GM12892 (cell line): ENCODE measurements at regions not wholly inside any gene's neighbourhood (a gene's known extent, or its start where the extent isn't known, plus 50 kb on each side); places are given as distances from the start of the nearest gene placed in this dataset.

ENCODE experiments used
- DNase-seq: peaks from one replicate; pipeline ENCODE4 v3.0.0; 2011; ENCODE audit not compliant: insufficient read length
- FAIRE-seq: peaks from 2 replicates; lab custom pipeline; 2011; peaks lifted over from hg19 to GRCh38; lab: Jason Lieb, UNC
- POLR2A ChIP-seq: IDR thresholded peaks from 2 replicates; pipeline ENCODE4 v1.6.1; 2011; ENCODE audit warnings: low read depth, low read length, control low read depth
- POLR2AphosphoS5 ChIP-seq: IDR thresholded peaks from 2 replicates; pipeline ENCODE4 v1.6.1; 2011; ENCODE audit warnings: low read depth, low read length, control low read depth
- TAF1 ChIP-seq: IDR thresholded peaks from 2 replicates; pipeline ENCODE4 v1.6.1; 2011; ENCODE audit warnings: low read depth, mild to moderate bottlenecking, control low read depth, low read length, borderline replicate concordance

DNA sequence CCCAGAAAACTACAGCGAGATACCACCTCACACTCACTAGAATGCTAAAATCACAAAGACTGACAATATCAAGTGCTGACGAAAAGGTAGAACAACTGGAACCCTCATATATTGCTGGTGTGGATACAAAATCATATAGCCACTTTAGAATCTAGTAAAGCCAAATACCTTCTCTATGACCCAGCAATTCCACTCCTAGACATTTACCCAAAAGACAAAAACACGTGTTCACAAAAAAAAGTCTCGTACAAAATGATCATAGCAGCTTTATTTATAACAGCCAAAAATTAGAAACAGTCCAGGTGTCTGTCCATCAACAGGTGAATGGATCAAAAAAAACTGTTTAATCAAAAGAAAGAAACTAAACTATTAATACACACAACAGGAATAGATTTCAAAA lies 126.6 kb downstream of the ZFP36L2 start:
- no peak for DNase-seq
- TF ChIP-seq POLR2AphosphoS5 (no peak), POLR2A (no peak), TAF1 (no peak)
- no peak for FAIRE-seq

DNA sequence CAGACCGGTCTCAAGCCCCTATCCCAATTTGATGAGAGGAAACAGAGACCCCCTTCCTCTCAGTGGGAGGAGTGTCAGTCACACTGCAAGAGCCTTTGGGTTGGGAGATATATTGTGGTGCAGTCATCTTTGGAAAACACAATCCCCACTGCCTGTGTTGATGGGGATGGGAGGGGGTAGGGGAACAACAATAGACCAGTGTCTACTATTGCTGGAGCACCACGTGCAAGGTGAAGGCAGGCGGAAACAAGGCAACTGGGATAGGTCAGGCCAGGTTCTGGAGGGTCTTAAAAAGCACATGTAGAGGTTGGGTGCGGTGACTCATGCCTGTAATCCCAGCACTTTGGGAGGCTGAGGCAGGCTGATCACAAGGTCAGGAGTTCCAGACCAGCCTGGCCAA lies 127.9 kb downstream of the ZFP36L2 start:
- TF ChIP-seq TAF1: no peak
- TF ChIP-seq POLR2A: no peak
- TF ChIP-seq POLR2AphosphoS5: no peak
- DNase-seq (no peak), FAIRE-seq (no peak)

DNA sequence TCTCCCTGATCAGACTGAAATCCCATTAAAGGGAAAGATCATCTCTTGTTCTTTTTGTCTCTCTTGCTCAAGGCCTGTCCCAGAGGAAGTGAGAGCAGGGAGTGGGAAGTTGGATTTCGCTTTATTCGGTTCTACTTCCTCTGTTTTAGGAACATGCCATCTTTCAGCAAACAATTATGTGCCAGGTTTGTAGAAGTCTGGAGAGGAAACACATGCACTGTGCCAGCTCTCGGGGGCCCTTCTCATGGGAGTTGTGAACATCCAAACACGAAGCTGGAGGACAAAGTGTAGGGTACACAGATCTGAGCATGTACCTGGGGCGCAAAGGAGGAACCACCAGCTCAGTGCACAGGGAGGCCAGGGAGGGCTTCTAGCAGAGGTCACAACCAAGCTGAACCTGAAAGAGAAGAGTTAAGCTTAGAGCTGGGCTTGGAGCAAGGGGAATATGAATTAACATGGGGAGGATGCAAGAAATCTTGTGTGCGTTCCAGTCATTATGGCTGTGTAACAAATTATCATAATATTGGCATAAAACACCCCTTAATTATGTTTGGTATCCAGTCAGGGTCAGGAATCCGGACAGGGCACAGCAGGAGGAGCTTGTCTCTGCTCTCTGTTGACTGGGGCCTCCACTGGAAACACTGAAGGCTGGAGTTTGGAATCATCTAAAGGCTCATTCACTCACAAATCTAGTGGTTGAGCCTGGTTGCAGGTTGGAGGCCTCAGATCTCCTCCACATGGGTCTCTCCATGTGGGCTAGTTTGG lies 128.6 kb downstream of the ZFP36L2 start:
- TF ChIP-seq POLR2A: no peak
- TF ChIP-seq POLR2AphosphoS5: no peak
- no peak for TF ChIP-seq TAF1
- no peak for DNase-seq
- FAIRE-seq: no peak

DNA sequence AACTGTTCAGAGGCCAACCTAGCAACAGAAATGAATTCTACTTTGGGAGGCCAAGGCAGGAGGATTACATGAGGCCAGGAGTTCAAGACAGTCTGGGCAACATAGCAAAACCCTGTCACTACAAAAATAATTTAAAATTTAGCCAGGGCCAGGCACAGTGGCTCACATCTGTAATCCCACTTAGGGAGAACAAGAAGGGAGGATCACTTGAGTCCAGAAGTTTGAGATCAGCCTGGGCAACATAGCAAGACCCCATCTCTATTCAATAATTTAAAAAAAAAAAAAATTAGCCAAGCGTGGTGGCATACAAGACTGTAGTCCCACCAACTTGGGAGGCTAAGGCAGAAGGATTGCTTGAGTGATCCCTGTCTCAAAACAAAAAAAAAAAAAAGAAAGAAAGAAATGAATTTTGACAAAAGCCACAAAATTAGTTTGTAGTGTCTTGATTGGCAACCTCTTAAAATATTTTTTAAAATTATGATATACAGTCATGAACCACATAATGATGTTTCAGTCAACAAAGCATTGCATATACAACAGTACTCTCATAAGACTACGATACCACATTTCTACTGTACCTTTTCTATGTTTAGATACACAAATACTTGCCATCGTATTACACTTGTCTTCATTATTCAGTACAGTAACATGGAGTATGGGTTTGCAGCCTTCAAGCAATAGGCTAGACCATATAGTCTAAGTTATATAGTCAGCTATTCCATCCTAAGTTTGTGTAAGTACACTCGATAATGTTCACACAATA lies 130.7 kb downstream of the ZFP36L2 start:
- FAIRE-seq (no peak), DNase-seq (no peak)
- TF ChIP-seq POLR2A (no peak), POLR2AphosphoS5 (no peak), TAF1 (no peak)

DNA sequence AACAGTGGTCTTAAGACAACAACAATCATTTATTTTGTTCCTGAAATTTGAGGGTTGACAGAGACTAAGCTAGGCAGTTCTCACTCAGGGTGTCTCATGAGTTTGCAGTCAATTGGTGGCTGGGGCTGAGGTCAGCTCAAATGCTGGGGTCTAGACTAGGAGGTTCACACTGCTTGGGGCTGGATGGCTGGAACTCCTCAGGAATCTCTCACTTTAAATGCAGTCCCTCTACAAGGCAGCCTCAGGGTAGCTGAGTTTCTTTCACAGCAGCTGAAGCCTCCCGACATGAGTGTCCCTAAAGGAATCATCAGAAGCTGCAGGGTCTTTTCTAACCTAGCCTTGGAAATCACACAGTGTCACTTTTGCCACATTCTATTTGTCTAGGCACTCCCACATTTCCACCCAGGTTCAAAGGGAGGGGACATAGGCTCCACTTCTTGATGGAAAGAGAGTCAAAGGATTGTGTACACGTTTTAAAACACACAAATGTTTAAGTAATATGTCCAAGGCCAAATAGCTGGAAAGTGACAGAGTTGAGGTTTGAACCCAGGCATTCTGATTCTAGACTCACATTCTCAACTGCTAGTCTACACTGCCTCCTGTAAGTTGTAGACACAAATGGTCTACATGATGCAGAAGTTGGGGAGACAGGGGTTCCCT lies 133.8 kb downstream of the ZFP36L2 start:
- DNase-seq: no peak
- FAIRE-seq: no peak
- no peak for TF ChIP-seq POLR2AphosphoS5
- TF ChIP-seq TAF1: no peak
- no peak for TF ChIP-seq POLR2A

DNA sequence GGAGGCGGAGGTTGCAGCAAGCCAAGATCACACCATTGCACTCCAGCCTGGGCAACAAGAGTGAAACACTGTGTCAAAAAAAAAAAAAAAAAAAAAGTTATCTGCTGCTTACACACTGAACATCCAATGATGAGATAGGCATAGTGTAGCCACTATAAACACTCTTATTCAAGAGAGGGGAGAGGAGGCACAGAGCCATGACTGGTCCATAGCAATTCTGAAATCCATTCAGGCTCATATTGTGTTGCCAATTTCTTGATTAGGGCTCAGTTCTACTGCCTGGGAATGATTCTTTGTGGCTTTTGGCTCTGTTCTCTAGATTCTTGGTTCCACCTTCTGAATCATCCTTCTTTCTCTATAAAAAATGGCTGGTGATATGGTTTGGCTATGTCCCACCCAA lies 136.1 kb downstream of the ZFP36L2 start:
- TF ChIP-seq POLR2AphosphoS5 (no peak), POLR2A (no peak), TAF1 (no peak)
- DNase-seq (no peak), FAIRE-seq (no peak)

DNA sequence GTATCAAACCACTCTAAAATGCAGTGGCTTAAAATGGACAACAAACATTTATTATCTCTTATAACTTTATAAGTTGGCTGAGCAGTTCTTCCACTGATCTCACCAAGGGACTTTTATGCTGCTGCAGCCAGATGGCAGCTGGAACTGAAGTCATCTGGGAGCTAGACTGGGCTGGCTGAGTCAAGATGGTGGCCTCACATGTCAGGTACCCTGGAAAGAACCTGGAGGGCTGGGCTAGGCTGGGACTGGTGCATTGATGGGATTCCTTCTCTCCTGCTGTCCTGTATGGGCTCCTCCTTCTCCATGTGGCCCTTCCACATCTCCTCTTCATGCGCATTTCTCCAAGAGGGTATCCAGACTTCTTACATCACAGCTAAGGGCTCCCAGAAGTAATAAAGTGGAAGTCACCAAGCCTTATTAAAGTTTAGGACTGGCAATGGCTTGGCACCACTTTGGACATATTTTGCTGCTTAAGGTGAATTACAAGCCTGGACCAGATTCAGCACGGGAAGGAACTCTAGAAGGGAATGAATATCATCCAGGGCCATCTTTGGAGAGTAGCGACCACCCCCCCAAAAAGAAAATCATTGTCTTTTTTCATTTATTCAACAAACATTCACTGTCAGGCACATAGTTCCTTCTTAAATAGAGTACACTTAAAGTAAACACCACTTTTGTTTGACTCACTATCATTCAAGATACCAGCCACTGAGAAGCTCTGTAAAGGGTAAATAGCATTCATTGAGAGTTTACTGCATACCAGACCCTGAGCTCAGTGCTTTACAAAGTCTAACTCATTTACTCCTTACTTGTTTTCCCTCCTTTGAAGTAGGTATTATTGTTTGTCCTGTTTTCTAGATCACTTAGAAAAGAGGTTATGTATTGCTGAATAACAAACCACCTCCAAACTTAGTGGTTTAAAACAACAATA lies 138.0 kb downstream of the ZFP36L2 start:
- TF ChIP-seq TAF1 (no peak), POLR2A (no peak), POLR2AphosphoS5 (no peak)
- FAIRE-seq (no peak), DNase-seq (no peak)

DNA sequence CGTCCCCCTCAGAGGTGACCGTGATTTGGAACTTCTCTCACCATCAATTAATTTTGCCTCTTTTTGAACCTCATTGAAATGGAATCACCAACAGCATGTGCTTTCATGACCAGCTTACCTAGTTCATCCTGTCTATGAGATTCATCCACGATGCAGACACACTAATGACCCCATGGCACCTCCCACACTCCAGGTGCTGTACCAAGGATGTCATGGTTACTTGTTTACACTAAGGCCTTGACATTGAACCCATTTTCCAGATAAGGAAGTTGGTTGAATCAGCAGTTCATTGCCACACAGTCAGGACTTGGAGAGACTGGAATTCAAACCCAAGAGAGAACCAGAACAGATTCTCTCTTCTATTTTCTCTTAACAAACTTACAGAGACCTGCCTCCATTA lies 139.0 kb downstream of the ZFP36L2 start:
- no peak for TF ChIP-seq POLR2AphosphoS5
- TF ChIP-seq POLR2A: no peak
- no peak for TF ChIP-seq TAF1
- no peak for DNase-seq
- no peak for FAIRE-seq

DNA sequence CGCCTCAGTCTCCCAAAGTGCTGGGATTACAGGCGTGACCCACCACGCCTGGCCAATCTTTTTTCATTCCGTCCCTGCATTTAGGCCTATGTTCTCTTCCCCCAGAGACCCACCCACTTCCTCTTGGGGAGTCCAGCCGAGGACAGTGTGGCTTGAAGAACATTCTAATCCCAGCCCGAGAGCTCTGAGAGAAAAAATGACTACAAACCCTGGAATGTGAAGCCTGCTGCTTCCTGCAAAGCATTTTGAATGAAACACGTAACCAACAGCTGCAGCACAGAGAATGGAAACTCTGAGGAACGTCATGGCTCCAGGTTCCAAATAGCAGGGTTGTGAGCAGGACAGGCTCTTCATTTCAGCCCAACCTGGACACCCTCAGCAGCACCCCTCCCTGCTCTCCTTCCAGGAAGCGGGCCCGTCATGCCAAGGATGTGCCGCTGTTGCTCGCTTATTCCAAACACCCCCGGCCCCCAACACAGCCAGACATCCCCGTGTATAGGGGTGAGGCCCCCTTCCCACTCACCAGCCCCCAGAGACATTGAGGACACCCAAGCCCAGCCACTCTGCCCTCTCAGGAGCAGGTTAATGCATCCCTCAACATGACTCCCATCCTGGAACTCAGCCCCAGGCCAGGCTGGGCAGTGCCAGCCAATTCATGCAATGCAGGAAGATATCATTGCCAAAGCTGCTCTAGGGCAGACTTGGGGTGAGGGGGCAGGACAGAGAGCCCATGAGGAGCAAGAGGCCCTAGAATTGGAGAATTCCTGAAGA lies 139.8 kb downstream of the ZFP36L2 start:
- TF ChIP-seq POLR2AphosphoS5 (no peak), POLR2A (no peak), TAF1 (no peak)
- FAIRE-seq: no peak

DNA sequence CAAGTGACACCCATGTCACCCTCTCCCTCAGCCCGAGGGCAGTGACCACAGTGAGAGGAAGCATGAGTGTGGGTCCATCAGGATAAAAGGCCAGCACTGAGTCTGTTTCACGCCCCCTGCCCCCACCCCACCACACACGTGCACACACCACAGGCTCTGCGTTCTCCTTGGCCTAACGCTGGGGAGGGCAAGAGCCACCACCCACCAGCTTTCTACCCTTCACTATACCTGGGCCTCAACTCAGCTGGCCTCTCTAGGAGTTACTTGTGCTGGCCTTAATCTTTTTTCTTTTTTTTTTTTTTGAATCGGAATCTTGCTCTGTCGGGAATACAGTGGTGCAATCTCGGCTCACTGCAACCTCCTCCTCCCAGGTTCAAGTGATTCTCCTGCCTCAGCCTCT lies 140.5 kb downstream of the ZFP36L2 start:
- FAIRE-seq: no peak
- TF ChIP-seq TAF1: no peak
- no peak for TF ChIP-seq POLR2AphosphoS5

More for the DNA sequence above, 139.8 kb downstream of the ZFP36L2 start:
- no peak for DNase-seq

More for the DNA sequence above, 140.5 kb downstream of the ZFP36L2 start:
- DNase-seq: no peak
